SHP77 treated with DMSO at 0.1 percent for 48 hours (cell line): ENCODE measurements at regions not wholly inside any gene's neighbourhood (a gene's known extent, or its start where the extent isn't known, plus 50 kb on each side); places are given as distances from the start of the nearest gene placed in this dataset.

Experiments
- DNase-seq: peaks from one replicate; lab custom pipeline; 2025; lab: John Stamatoyannopoulos, UW

DNA sequence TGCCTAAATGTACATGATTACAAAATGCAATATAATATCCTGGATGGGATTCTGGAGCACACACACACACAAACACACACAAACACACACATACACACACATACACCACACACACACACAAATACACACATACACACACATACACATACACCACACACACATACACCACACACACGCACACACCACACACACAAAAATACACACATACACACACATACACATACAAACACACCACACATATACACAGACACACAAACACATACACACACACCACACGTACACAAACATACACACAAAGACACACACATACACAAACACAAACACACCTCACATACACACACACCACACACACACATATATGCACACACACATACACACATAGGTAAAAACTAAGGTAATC lies 134.6 kb upstream of the SYNDIG1 start:
- no peak for DNase-seq

GRCh38 chr20:24332956-24333355 lies 136.5 kb upstream of the SYNDIG1 start:
- DNase-seq, result no peak

- DNase-seq, result no peak
These were observed 137.5 kb upstream of the SYNDIG1 start for GRCh38 chr20:24331939-24332338.

GRCh38 chr20:24328901-24329300 lies 140.5 kb upstream of the SYNDIG1 start:
- no peak for DNase-seq

- no peak for DNase-seq
These were observed 147.5 kb upstream of the SYNDIG1 start for GRCh38 chr20:24321973-24322372.

DNA sequence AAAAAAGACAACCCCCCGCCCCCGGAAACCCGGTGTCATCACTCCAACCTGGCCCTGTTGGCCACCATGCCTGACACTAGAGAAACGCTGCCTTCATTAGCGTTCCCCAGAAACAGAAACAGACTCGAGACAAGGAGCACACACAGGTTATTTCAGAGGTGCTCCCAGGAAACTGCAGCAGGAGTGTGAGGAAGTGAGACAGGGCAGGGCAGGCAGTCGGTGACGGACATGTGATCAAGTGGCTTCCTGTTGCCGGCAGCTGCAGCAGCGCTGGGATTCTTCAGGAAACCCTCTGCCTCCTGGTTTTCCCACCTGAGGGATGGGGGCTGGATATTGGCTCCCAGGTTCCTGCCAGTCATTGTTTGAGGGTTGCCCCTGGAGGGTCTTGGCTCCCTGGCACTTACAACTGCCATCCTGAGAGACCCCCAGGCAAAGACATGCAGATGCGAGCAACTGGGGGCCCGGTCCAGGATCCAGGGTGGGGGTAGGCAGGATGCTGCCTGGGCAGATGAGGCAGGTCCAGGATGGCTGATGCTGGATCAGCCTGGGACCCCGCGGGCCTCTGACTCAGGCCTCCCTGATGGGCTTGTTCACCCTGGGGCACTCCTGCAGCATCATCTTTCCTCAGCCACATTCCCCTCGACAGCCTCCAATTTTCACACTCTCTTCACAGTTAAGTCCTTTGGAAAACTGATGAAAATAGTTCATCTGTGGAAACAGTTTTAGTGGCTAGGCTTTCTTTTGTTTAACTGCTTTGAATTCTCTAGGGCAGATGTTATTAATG lies 150.7 kb upstream of the SYNDIG1 start:
- DNase-seq, result no peak

GRCh38 chr20:24317224-24317623 lies 152.2 kb upstream of the SYNDIG1 start:
- DNase-seq, result no peak

DNA sequence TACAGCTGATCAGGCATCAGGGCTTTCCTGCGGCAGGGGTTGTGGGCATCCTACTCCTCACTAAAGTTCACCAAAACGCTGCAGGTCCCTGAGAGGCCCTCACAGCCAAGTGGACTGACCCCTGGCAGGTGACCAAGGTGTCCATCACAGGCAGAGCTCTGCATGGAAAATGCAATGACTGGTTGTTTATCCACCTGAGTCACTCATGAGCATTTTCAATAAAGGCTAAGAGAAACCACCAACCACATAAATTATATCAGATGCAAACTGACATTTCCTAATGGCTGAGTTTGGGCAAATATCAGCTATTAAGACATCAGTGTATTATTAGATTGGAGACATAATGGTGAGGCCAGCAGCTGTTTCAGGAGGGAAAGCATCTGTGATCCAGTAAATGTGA lies 152.7 kb upstream of the SYNDIG1 start:
- DNase-seq, result no peak

- DNase-seq, result no peak
These were observed 155.4 kb upstream of the SYNDIG1 start for GRCh38 chr20:24314053-24314452.

GRCh38 chr20:24309596-24309995 lies 159.8 kb upstream of the SYNDIG1 start:
- no peak for DNase-seq

DNA sequence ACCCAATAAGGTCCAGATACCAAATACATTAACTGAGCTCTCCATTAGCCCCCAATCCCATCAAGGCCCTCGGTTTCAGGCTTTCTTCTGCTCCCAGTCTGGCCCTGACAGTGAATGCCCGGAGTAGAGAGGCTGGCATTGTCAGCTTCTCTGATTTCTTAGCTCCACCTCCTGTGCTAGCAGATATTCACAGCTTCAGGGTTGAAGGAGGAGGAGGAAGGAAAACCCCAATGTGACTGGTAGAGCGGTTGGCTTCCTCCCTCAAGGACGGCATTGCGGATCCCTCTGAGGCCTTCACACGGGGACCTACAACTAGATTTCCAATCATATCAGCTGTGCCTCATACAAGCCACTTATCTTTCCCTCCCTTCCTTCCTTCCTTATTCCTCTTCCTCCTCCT lies 164.1 kb upstream of the SYNDIG1 start:
- no peak for DNase-seq

GRCh38 chr20:24304291-24304690 lies 165.1 kb upstream of the SYNDIG1 start:
- no peak for DNase-seq

DNA sequence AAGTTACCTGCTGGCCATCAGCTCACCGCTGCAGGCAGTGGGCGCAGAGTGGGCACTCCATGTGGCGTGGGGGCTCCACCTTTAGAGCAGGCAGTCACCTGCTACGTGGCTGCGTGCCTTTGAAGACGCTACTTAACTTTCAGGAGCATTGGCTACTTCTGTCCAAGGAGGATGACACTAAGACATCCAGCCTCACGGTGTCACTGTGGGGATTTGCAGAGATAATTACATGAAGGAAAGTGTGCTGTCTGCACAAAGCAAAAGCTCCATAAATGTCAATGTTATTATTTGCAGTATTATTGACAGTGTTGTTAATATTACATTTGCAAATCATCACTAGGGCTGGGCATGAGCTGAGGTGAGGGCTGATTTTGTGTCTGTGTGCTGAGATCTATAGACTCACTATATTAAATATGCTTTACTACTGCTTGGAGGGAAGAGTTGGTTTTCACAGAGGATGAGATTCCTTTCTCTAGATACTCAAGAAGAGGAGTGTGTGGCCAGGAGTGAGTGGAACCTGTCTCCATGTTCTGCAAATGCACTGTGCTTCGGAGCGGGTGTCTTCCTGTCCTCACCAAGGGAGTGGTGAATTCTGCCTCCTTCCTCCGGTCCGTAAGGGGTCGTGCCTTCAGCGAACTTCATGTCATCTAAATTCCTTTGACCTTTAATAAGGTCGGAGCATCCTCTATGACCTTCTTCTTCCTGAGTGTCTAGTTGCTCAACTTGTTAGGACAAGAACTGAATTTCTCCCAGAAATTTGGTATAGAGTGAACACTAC lies 165.8 kb upstream of the SYNDIG1 start:
- no peak for DNase-seq

DNA sequence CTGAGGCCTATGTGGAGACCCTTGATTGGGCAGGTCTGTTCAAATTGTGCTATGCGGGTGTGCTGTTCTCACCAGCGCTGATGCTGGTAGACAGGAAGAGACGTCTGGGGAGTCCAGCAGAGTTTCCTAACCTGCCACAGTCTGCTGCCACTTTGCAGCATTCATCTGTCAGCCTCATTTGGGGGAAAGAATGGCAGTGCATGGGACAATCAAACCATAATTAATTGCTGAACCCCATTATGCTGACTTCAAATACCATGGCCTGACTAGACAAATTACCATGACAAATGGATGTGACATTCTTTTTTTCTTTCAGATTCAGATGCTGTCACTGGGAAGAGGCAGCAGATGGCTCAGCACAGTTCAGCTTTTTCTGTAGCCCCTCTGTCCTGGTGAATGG lies 171.4 kb upstream of the SYNDIG1 start:
- DNase-seq, result no peak

GRCh38 chr20:24296477-24297261 lies 172.8 kb upstream of the SYNDIG1 start:
- DNase-seq, result no peak

- no peak for DNase-seq
These were observed 178.4 kb upstream of the SYNDIG1 start for GRCh38 chr20:24291014-24291413.

- no peak for DNase-seq
These were observed 179.5 kb upstream of the SYNDIG1 start for GRCh38 chr20:24289737-24290481.

DNA sequence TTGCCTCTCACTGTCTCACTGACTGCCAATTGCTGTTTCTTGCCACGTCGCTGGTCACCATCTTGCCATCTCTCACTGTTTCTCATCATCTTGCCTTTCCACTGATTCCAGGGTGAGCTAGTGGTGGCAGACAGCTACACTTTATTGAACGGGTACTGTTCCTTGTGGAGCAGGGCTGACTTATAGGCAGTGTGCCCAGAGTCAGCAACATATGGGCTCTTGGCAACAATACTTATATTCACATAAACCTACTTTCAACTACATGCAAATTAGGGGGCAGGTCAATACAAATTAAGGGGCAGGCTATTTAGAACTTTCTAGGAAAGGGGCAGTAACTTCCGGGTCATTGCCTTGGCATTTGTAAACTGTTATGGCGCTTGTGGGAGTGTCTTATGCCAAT lies 186.2 kb upstream of the SYNDIG1 start:
- DNase-seq, result no peak

DNA sequence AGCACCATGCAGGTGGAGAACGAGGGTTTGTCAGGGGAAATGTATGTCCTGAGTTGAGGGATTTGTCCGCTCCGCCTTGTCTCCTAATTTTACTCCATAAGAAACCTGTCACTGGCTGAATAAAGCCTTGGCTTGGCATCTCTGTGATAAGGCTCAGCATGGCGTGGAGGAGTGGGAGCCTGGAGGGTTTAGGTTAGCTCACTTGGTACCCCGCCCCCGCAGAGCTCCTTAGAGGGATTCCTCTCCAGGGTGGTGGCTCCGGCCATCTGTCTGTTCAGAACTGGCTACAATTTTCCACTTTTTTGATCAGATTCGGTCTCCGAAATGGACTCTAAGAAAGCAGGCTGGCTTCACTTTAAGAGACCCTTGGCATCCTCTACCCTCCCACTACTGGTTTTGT lies 192.2 kb upstream of the SYNDIG1 start:
- DNase-seq, result no peak

GRCh38 chr20:24275946-24276705 lies 193.3 kb upstream of the SYNDIG1 start:
- no peak for DNase-seq

GRCh38 chr20:24273251-24273650 lies 196.2 kb upstream of the SYNDIG1 start:
- DNase-seq, result no peak
